ENCODE measurements at regions not wholly inside any gene's neighbourhood (a gene's known extent, or its start where the extent isn't known, plus 50 kb on each side); places are given as distances from the start of the nearest gene placed in this dataset.

DNA sequence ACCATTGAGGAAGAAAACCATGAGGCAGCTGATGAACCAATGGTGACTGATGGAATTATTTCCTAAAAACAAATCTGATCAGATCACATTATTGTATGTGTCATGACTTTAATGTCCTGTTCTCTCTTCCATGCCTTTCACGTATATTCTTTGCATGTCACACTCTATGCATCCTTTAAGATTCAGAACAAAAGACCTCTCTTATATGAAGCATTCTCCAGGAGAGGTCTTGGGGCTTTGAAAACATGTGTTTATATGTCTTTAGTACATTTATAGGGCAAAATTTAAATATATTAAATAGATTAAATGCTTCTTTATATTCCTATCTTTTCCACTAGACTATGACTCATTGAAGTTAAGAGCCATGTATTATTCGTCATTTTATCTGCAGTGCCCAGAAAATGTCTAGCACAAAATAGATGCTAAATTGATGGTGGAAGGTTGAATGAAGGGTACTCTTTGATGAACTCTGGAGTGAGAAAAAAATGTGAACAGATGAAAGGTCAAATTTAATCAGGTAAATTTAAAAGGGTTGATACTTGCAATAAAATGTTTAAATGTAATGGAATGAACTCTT, 196.3 kb downstream of the PSAT1 start:
- DNase-seq (ENCODE audit: low read depth in 2 of 2): no peak

DNA sequence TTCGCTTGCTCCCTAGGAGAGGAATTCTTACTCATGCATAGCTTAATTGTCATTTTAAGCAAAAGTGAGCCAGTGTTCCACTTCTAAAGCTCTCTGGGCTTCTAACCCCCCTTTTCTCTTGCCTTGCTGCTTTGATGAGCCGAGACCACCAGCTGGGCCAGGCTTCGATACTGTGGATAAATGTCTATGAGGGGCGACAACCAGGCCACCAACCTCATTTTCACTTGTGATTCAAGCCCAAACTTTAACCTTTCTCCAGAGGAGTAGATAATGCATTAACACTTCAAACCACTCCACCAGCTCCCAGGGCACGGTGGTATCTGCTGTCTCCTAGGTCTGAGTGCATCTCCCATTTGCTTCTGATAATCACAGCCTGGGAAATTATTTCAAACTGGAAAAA, 205.6 kb downstream of the PSAT1 start:
- DNase-seq (ENCODE audit: low read depth in 2 of 2): no peak

DNA sequence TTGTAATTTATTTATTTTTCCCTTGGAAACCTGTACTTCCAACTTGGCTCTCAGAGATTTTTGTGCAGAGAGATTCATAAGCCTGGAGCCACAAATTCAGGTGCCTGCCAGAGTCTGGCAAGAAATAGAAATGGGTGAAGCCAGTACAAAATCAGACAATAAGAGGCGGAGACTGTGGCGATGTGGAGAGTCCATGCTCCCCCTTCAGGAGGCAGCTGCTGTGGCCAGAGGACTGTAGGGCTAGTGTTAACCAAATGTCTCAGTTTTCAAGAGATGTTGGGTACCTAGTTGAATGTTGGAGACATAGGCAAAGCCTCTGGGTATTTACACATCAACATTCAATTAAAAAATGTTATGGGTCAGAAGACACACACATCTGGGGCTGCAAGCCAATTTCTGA, 208.6 kb downstream of the PSAT1 start:
- no peak for DNase-seq (ENCODE audit: low read depth in 2 of 2)

DNA sequence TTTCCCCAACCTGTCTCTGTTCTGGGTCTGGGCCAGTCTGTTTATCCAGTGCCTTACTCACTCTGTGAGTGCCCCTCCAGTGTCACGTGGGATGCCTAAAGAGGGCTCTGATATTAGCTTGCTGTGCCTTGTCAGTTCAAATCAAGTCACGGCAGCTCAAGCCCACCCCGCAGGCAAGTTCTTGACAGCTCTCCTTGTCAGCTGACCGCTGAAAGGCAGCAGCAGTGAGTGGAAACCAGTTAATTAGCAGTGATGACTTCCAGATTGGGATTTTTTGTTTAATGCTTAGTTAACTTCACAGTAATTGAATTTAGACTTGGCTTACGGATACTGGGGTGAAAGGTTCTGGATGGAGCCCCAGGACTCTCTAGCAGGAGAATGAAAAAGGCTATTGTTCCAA, 210.1 kb downstream of the PSAT1 start:
- no peak for DNase-seq (ENCODE audit: low read depth in 2 of 2)

DNA sequence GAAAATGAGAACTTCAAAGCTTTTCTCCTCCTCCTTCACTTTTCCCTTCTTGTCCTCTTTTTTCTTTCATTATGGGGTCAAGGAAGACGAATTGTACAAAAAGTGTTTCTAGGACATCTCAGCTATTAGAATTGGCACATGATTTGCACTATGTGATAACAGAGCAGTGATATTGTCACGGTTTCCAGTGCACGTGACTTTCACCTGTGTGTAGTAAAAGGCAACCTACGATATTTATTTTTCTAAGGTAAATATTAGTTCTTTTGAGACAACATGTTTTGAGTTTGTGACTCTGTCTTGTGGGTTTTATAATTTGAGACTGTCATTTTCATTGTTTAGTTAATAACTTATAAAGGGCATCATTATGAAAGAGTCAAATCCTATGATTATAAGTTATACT, 213.1 kb downstream of the PSAT1 start:
- DNase-seq (ENCODE audit: low read depth in 2 of 2): no peak

DNA sequence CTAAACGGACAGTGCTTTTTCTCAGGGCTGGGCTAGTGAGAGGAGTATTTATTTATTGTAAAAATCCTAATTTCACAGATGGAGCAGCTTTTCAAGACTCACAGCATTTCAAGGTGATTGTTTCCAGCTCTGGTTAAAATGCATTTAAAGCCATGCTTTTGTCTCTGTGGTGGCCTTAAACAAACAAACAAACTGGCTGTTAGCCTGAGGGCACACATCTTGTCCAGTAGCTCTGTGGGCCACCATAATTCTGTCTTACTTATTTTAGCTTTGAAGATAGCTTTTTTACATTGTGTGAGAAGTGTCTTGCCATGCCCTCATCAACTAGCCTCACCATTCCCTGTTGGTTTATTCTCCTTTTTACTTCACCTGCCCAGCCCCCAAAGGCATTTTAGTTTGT, 218.2 kb downstream of the PSAT1 start:
- no peak for DNase-seq (ENCODE audit: low read depth in 2 of 2)

DNA sequence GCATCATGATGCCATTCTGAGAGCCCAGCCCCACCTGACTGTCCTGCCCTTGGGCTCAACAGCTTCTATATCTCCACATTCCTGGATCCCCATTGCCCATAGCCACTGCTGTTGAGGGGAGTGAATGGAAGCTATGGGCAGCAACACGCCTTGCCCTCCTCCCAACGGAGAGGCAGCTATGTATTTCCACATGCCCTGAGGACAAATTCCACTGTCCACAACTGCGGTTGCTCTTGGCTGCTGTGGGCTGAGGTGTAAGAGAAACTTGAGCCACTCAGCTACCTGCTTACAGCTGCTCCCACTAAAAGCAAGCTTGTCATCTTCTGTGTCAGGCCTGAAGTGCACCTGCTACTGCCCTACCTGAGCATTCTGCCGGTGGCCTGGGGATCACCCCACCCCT, 222.9 kb downstream of the PSAT1 start:
- no peak for DNase-seq (ENCODE audit: low read depth in 2 of 2)

DNA sequence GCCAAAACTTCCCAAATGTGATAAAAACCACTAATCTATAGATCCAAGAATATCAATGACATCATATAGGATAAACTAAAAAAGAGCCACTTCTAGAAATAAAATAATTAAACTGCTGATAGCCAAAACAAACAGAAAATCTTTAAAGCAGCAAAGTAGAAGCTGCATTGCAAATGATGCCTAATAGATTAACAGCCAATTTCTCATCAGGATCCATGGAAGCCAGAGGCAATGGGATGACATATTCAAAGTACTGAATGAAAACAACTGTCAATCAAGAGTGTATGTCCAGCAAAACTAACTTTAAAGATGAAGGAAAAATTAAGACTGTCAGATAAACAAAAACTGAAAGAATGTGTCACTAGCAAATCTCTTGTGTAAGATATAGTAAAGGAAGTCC, 224.8 kb downstream of the PSAT1 start:
- no peak for DNase-seq (ENCODE audit: low read depth in 2 of 2)

DNA sequence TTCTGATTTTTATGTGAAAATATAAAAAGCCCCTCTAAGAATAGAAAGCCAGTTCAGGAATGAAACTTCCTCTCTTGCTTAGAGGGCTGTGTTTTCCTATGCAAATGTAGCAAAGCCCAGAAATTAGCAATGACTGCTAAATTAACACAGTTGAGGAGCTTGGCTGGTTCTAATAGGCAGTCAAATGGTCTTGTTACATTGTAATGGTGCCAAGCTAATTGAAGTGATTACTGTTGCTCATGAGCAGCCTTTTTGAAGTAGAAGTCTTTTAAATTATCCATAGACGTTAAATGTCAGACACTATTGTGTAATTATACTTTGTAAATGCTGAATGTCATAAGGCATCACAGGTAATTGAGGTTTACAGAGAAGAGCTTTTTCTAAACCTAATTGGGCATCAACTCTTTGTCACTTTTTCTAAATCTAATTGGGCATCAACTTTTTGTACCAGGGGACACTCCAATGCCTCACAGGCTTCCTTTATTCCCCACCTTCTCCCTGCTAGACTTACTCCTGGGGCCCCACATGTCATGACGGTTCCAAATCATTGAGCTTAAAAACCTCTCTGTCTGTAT, 229.1 kb downstream of the PSAT1 start:
- DNase-seq (ENCODE audit: low read depth in 2 of 2): no peak

DNA sequence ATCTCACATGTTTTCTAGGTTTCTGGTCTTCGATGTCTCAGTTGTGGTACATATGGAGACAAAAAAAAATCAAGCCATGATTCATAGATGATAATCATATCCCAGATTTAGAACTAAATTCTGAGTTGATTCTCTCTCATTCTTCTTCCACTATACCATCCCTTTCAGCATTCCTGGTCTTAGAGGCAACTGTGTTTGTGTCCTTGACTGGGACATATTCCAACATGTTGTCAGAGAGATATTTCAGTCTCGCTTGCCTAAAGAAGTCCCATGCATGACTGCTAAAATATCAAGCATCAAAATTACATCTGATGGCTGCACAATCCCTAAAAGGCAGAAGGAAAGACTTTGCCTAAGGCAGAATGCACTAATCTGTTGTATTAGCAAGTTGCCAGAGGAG, 236.6 kb downstream of the PSAT1 start:
- no peak for DNase-seq (ENCODE audit: low read depth in 2 of 2)

DNA sequence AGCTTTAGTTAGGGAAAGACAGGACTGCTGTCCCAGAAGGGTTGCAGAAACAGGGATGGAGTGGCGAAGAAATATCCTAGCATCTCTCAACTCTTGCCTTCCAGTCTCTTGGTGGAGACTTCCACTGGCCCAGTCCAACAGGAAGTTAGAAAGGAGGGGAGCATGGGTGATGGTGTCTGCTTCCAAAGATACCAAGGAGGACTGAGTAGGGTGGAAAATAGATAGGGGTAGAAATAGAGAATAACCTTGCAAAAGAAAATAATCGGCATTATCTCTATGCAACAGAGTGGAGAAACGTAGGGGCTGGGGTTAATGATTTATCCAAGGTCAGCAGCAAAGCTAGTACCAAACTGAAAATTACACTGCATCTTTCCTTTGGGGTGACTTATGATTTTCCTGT, 242.3 kb downstream of the PSAT1 start:
- no peak for DNase-seq (ENCODE audit: low read depth in 2 of 2)

DNA sequence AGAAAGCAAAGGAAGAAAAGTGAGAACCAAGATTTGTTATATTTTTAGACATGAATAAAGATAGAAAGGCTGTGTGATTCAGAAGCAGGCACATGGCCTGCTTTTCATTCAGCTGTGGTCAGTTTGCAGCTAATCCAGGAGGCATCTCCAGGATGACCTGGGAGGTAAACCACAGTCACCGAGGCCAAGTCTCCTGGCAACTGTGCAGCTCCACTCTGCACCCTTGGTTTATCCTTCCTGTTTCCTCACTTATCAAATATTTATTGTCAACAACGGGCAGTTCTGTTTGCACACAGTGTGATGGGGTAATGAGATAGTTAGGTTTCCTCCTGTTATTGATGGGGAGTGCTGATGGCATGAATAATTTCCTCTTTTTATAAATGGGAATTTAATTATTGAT, 243.0 kb downstream of the PSAT1 start:
- DNase-seq (ENCODE audit: low read depth in 2 of 2): no peak

DNA sequence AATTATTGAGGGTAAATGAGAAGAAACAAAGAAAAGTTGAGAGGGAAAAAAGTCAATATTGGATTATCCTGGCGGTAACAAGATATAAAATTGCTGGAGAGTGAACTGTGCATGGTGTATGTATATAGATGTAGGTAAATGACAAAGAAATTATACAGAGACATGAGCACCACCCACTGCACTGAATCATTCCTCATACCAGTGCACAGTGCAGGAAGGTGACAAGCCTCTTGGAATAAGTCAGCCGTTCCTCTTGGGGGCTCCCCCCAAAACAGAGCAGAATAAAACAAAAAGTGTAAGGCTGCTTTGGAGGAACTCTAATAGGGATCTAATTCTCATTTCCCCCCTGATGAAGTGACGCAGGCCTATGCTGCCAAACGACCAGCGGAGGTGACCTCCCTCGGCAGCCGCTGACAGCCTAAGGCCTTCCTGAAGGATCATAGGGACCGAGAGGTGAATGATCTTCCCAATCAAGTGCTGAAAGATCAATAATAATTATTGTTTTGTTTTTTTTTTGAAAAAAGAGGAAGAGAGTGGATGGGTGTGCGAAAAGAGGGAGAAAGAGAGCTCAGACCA, 245.0 kb downstream of the PSAT1 start:
- DNase-seq (ENCODE audit: low read depth in 2 of 2): no peak

DNA sequence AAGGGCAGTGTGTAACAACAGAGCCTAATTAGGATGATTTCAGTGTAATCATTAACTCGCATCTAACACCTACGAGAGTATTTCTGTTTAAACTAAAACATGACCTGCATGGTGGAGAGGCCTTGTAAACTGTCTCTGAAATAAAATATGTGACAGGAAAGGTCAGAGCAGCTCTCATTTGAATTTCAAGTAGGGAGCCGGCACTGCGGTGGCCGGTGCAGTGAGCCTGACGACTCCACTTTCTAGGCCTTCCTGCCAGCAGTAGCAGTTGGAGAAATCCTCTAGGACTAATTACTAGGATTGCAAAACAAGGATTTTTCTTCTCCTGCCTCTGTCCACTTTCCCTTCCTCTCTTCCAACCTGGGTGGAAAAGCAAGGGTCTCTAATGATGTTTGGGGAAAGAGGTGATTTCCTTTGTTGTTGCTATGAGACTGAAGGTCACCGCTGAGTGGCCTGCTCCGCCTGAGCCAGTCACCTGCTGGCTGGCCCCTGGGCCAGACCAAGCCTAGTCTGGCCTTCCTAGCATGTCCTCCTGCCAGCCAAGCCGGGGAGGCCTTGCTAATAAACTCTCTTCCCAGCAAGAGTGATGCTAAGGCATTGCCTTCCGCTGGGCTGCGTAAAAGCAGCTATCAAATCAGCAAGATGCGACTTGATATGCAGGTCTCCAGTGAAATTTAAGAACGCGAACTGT, 245.7 kb downstream of the PSAT1 start:
- DNase-seq (ENCODE audit: low read depth in 2 of 2): no peak

DNA sequence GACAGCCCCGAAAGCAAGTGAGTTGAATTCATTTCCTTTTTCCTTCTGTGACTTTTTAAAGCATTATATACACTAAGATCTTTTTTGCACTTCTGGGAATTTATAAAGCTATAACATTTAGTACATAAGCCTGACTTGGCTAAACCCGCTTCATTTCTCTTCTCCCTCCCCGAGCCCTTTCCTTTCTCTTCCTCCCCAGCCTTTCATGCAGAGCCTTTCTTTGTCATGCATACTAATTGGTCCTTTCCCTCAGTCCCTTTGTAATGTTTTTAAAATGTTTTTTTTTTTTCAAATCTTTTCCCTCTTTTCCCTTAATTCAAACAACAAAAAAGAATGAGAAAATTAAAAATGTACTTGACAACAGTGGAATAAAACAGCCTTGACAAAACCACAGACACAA, 246.4 kb downstream of the PSAT1 start:
- DNase-seq (ENCODE audit: low read depth in 2 of 2): no peak

DNA sequence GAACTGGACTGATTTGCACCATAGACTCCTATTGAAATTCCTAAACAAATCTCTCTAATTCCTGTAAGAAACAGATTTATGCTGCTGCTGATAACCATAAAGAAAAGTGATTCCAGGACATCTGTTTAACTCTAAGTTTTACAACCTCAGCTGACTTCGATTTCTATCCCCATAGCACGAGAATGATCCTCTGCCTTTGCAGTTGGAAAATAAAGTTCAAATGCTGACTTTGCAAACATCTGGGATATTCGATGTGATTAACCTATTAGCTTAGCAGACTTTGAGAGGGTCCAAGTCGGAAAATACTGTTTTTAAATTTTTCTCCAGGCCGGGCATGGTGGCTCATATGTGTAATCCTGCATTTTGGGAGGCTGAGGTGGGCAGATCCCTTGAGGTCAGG, 247.3 kb downstream of the PSAT1 start:
- no peak for DNase-seq (ENCODE audit: low read depth in 2 of 2)

DNA sequence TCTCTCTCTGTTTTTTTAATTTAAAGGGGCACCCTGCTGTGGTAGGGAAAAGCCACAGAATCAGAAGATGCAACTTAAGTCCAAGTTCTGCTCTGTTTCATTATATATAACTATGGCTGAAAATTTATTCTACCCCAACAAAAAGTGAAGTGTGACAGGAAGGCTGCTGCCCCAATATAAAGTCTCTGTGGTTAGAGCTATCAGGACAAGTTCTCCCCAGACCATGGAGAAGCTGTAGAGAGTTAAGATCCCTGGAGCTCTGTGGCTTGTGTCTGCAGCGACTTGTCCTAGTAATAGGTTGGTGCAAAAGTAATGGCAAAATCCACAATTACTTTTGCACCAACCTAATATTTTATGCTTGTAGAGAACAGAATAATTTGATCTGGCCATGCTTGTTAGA, 250.9 kb downstream of the PSAT1 start:
- DNase-seq (ENCODE audit: low read depth in 2 of 2): no peak

DNA sequence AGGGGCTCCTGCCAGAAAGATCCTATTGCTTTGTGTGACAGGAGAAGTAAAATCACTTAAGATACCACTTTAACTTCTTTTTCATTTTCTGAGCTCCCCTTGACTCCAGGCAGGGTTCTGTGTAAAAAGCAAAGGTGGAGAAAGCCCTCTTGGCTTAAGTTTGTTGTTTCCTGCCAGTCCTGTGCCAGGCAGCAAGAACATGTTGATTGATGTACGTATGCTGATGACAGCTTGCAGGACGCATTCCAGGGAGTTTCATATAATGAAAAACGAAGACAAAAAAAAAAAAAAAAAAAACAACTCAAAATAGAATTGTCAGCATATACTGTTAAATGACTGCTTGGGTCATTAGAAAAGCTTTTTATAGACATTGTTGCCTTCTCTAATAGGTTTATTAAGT, 251.7 kb downstream of the PSAT1 start:
- no peak for DNase-seq (ENCODE audit: low read depth in 2 of 2)

DNA sequence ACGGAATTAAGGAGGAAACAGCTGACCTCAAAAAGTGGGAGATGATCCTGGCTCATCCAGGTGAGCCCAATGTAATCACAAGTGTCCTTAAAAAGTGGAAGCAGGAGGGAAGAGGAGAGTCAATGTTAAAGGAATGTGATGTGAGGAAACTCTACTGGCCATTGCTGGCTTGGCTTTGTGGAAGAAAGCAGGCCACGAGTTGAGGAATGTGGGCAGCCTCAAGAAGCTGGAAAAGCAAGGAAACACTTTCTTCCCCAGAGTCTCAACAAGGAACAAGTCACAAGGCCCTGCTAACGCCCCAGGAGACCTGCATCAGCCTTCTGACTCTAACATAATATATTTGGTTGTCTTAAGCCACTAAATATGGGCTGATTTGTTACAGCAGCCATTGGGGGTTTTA, 252.8 kb downstream of the PSAT1 start:
- no peak for DNase-seq (ENCODE audit: low read depth in 2 of 2)

DNA sequence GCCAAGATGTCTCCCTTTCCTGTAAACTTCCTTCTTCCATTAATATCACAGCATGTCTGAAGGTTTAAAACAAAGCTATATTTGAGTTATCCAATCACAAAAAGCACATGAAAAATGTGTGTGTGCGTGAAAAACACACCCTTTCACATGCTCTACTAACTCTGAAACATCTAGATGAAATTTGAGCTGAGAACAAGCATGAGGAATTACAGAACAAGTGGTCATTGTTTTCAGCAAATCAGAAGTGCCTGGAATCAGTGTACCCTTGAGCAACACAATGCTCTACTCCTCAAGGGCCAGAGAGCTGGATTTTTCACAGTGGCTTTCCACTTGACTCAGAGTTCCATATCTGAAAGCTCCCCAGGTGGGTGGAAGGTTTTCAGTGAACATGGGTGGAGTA, 255.9 kb downstream of the PSAT1 start:
- no peak for DNase-seq (ENCODE audit: low read depth in 2 of 2)

DNA sequence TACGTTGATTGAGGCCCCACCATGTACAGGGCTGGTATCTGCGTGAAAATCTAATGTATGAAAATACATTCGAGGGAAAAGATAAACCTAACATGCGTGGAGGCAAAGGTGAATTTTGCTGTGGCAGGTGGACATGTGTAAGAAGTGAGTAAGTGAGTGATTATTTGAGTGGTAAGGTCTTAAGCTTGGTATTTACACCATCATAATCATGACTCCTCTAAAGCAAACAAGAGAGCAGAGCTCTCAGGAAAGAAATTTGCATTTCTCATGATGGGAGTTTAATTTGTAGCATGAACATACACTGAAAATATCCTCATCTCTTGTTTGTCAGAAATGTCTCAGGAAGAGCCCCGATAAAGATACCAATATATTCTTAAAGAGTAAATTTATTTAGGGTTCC, 260.6 kb downstream of the PSAT1 start:
- DNase-seq (ENCODE audit: low read depth in 2 of 2): no peak

DNA sequence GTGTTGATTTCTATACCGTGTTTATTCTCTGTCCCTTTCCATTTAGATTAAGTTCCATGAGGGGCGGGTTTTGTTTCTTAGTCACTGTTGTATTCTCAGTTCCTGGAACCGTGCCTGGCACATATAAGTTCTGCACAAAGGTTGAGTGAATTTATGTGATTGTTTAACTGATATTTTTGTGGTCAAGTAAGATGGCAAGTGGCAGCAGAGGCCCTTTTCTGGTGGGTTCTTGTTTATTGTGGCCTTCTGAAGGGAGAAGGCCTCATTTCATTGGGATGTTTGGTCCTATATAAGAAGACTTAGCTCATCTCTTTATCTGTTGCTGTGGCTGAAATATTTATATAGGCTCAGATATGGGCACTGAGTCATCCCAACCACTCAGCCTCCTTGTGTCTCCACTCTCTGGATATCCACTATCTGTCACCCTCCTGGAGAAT, 262.5 kb downstream of the PSAT1 start:
- DNase-seq (ENCODE audit: low read depth in 2 of 2): no peak

DNA sequence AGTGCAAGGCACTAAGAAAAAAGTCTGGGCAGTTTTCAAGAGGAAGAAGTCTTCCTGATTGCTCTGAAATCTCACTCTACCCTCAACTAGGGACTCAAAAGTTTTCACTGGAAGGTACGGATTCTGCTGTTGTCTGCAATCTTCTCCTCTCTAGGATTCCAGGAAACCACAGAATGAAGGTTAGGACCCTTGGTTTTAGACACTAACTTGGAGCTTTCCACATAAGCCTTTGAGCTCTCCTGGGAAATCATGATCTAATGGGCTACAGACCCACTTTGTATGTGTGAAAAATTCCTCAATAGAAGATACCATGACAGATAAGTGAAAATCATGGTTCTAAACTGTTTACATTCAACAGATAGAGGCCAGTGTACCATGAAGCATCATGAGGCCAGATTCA, 265.1 kb downstream of the PSAT1 start:
- no peak for DNase-seq (ENCODE audit: low read depth in 2 of 2)

All from stimulated activated CD8-positive, alpha-beta memory T cell treated with anti-CD3 and anti-CD28 coated beads, Interleukin-15, amount 100 ng/mL, for 48 hours (primary cell).